Fibroblast of the aortic adventitia (primary cell): ENCODE measurements at regions not wholly inside any gene's neighbourhood (a gene's known extent, or its start where the extent isn't known, plus 50 kb on each side); places are given as distances from the start of the nearest gene placed in this dataset.

Experiments used
- DNase-seq: peaks from one replicate; pipeline ENCODE4 v3.0.0-alpha.2; 2010; ENCODE audit warnings: low read depth
- H3K4me3 ChIP-seq: 2 replicates; pipeline ENCODE4 v1.5.1; 2011; ENCODE audit warnings: low read depth, mild to moderate bottlenecking, control low read depth, low read length, moderate library complexity
- TF ChIP-seq, protein P1 (sequence below): IDR thresholded peaks from 2 replicates; pipeline ENCODE4 v1.5.1; 2011; ENCODE audit warnings: mild to moderate bottlenecking, low read length, control low read depth, inconsistent platforms; ENCODE audit not compliant: insufficient read depth

DNA sequence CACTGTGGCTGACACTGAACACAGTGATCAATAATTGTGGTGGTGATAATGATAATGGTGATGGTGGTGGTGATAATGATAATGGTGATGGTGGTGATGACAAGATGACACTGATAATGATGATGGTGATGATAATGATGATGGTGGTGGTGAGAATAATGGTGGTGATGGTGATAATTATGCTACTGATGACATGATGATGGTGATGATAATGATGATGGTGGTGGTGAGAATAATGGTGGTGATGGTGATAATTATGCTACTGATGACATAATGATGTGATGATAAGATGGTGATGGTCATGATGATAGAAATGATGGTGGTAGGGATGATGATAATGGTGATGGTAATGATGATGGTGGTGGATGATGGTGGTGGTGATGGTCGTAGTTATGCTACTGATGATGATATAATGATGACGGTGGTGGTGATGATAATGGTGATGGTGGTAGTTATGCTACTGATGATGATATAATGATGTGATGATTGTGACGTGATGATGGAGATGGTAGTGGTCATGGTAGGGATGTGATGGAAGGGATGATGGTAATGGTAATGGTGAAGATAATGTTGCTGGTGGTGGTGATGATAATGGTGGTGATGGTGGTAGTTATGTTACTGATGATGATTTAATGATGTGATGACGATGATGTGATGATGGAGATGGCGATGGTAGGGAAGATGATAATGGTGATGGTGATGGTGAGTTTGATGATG is 356.5 kb upstream of the CDH4 start:
- H3K4me3 ChIP-seq, result no peak overlapping the region
- DNase-seq, result no peak
- TF ChIP-seq, protein P1, sequence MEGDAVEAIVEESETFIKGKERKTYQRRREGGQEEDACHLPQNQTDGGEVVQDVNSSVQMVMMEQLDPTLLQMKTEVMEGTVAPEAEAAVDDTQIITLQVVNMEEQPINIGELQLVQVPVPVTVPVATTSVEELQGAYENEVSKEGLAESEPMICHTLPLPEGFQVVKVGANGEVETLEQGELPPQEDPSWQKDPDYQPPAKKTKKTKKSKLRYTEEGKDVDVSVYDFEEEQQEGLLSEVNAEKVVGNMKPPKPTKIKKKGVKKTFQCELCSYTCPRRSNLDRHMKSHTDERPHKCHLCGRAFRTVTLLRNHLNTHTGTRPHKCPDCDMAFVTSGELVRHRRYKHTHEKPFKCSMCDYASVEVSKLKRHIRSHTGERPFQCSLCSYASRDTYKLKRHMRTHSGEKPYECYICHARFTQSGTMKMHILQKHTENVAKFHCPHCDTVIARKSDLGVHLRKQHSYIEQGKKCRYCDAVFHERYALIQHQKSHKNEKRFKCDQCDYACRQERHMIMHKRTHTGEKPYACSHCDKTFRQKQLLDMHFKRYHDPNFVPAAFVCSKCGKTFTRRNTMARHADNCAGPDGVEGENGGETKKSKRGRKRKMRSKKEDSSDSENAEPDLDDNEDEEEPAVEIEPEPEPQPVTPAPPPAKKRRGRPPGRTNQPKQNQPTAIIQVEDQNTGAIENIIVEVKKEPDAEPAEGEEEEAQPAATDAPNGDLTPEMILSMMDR, result no peak

DNA sequence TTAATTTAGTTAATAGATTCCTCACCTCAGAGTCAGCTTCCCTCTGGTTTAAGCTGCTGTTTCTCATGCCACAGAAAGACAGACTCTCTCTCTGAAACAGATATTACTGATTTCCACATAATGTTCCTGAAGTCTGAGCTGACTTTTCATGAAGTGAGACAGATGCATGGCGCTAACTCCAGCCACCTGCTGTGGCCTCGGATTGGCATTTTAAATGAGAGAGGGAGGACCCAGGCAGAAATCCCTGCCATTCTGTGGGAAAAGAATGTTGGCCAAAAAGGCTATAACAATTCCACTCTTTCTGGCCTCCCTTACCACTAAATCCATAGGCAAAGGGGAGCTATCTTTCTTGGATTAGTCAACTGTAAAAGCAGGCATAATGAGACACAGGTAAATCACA is 354.1 kb upstream of the CDH4 start:
- no peak for DNase-seq
- H3K4me3 ChIP-seq, result no peak overlapping the region
- TF ChIP-seq, protein P1, result no peak

DNA sequence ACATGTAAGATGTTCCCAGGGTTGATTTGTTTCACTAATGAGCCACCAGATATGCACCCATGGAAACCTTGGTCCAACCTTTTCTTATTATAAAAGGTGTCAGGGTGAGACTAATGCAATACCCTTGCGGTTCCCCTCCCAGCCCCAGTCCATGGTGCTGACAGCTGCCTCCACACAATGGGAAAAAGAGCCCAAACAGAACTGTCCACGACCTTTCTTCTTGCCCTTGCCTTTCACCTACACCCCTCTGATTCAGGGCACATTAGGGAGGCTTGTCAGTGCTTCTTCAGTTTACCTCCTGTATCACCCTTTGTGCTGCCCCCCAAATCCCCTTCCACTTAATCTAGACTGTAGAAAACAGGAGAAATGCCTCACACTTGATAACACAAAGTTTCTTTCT is 352.7 kb upstream of the CDH4 start:
- H3K4me3 ChIP-seq, result no peak overlapping the region
- no peak for DNase-seq
- TF ChIP-seq, protein P1, result no peak

DNA sequence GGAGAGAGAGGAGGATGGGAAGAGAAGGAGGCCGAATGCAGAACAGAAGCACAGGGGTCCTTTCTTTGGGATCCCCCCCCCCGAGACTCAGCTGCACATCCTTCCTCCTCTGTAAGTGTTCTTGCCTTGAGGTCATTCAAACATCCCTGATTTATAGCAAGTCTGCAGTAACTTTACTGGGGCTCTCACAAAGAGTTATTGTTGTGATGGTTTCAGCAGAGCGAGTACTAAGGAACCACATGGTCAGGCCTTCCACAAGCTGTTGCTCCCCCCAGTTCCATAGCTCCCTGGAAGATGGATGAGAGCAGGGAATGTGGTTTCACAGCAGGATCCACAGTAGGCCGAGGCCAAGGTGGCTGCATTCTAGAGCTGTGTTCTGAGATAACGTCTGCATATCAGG is 351.4 kb upstream of the CDH4 start:
- no peak overlapping the region for H3K4me3 ChIP-seq

DNA sequence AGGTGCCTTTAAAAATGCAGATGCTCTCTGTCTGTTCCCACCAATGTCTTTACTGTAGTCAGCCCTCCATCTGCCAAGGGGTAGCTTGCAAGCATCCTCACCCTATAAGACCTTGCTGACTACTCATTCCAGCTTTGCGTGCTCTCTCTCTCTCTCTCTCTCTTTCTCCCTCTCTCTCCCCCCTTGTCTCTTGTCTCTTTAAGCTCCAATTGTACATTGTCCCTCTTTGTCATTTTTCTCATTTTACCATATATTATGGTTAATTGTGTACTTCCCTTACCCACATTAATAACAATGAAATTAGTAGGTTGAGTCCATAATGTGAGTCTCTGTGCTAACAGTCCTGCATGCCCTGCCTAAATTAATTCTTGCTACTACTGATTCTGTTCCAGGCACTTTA is 350.2 kb upstream of the CDH4 start:
- TF ChIP-seq, protein P1, result no peak
- no peak overlapping the region for H3K4me3 ChIP-seq
- no peak for DNase-seq

More for the DNA sequence above, 351.4 kb upstream of the CDH4 start:
- TF ChIP-seq, protein P1, result no peak
- no peak for DNase-seq

DNA sequence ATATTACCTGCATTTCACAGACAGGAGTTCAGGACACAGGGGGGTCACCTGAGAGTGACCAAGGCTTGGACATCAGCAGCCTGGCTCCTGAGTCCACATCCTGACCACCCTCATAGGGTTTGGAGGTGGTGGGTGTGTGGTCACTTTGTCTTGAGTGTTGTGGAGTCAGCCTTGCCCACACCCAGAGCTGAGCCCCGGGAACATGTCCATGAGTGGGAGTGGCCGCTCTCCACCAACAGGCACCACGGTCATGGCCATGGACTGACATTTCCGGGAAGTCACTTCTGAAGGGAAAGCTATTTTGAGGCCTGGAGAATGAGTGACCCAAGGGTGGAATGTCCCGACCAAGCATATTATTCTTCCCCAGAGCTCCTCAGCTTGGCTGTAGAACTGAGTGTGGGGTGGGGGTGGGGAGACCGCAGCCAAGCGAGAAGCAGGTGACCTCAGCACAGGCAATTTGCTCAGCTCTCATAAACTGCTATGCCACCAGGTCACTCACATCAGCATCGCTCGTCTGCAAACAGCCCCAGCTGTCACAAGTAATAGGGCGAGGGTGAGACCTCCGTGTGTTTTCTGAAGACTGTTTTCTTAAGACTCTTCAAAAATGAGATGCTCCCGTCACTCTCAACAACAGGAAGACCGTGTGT is 348.6 kb upstream of the CDH4 start:
- TF ChIP-seq, protein P1, result no peak
- no peak for DNase-seq
- H3K4me3 ChIP-seq, result no peak overlapping the region
